ENCODE measurements at regions not wholly inside any gene's neighbourhood (a gene's known extent, or its start where the extent isn't known, plus 50 kb on each side); places are given as distances from the start of the nearest gene placed in this dataset.

DNA sequence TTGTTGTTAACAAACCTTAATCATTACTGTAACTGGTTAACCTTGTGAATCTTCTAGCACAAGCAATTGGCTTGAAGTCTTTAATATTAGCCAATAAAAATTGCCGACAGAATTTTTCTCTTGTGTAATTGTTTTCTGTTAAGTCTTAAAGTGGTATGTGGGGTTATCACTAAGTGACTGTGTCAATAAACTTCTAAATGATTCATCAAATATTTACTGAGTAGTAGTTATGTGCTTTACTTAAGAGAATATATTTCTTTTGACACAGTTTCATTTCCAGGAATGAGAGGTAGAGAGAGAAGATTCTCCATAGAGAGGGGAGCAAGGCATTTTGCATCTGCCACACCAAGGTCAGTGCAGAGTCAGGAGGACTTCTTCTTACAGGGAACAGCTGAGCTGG, 2361.6 kb upstream of the AGA start:
- TF ChIP-seq, protein P1, sequence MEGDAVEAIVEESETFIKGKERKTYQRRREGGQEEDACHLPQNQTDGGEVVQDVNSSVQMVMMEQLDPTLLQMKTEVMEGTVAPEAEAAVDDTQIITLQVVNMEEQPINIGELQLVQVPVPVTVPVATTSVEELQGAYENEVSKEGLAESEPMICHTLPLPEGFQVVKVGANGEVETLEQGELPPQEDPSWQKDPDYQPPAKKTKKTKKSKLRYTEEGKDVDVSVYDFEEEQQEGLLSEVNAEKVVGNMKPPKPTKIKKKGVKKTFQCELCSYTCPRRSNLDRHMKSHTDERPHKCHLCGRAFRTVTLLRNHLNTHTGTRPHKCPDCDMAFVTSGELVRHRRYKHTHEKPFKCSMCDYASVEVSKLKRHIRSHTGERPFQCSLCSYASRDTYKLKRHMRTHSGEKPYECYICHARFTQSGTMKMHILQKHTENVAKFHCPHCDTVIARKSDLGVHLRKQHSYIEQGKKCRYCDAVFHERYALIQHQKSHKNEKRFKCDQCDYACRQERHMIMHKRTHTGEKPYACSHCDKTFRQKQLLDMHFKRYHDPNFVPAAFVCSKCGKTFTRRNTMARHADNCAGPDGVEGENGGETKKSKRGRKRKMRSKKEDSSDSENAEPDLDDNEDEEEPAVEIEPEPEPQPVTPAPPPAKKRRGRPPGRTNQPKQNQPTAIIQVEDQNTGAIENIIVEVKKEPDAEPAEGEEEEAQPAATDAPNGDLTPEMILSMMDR (IDR thresholded peaks at IDR 0.05; ENCODE audit: insufficient read depth, low read depth, low read length), result no peak
- TF ChIP-seq EZH2 (IDR thresholded peaks at IDR 0.05; ENCODE audit: insufficient read depth, low read length), result no peak
